ENCODE measurements at regions not wholly inside any gene's neighbourhood (a gene's known extent, or its start where the extent isn't known, plus 50 kb on each side); places are given as distances from the start of the nearest gene placed in this dataset.

GRCh38 chr1:219817914-219818313 lies 110.4 kb downstream of the SLC30A10 start:
- Histone ChIP-seq H3K4me3 (ENCODE audit: insufficient read depth, low read length) (no peak overlapping the region), H3K27me3 (ENCODE audit: insufficient read depth, low read length) (peaks cover 30% of the 10 kb centered on the region), H3K4me2 (ENCODE audit: insufficient read depth, low read length) (no peak overlapping the region), H3K27ac (ENCODE audit: low read depth, low read length) (no peak overlapping the region), H2AFZ (ENCODE audit: low read length) (no peak overlapping the region), H4K20me1 (ENCODE audit: insufficient read depth, low read length) (no peaks in the 10 kb centered on the region), H3K4me1 (ENCODE audit: insufficient read depth, low read length) (no peaks in the 10 kb centered on the region), H3K9me3 (ENCODE audit: low read depth, low read length) (no peaks in the 10 kb centered on the region), H3K79me2 (ENCODE audit: insufficient read depth, low read length) (no peaks in the 10 kb centered on the region), H3K36me3 (ENCODE audit: insufficient read depth, low read length) (no peaks in the 10 kb centered on the region)
- no peak for DNase-seq (ENCODE audit: insufficient read length, low spot score, missing footprints)
- TF ChIP-seq CTCF (IDR thresholded peaks at IDR 0.05; ENCODE audit: extremely low read depth, low read depth, low read length) = no peak

GRCh38 chr1:219813294-219813693 lies 115.1 kb downstream of the SLC30A10 start:
- Histone ChIP-seq H3K4me1 (ENCODE audit: insufficient read depth, low read length) (no peaks in the 10 kb centered on the region), H3K27me3 (ENCODE audit: insufficient read depth, low read length) (peaks cover 49% of the 10 kb centered on the region), H3K9me3 (ENCODE audit: low read depth, low read length) (no peaks in the 10 kb centered on the region), H2AFZ (ENCODE audit: low read length) (no peak overlapping the region), H3K27ac (ENCODE audit: low read depth, low read length) (no peak overlapping the region), H4K20me1 (ENCODE audit: insufficient read depth, low read length) (no peaks in the 10 kb centered on the region), H3K36me3 (ENCODE audit: insufficient read depth, low read length) (no peaks in the 10 kb centered on the region), H3K79me2 (ENCODE audit: insufficient read depth, low read length) (no peaks in the 10 kb centered on the region), H3K4me3 (ENCODE audit: insufficient read depth, low read length) (no peak overlapping the region), H3K4me2 (ENCODE audit: insufficient read depth, low read length) (no peak overlapping the region)
- TF ChIP-seq CTCF (IDR thresholded peaks at IDR 0.05; ENCODE audit: extremely low read depth, low read depth, low read length) = no peak
- DNase-seq (ENCODE audit: insufficient read length, low spot score, missing footprints) = no peak

- no peak overlapping the region for H3K4me3 ChIP-seq (ENCODE audit: insufficient read depth, low read length)
- no peaks in the 10 kb centered on the region for H3K4me1 ChIP-seq (ENCODE audit: insufficient read depth, low read length)
- H2AFZ ChIP-seq (ENCODE audit: low read length) = no peak overlapping the region
- TF ChIP-seq CTCF (IDR thresholded peaks at IDR 0.05; ENCODE audit: extremely low read depth, low read depth, low read length) = peak; percentile 92
- H3K9me3 ChIP-seq (ENCODE audit: low read depth, low read length) = no peaks in the 10 kb centered on the region
- peak; percentile 87 for DNase-seq (ENCODE audit: insufficient read length, low spot score, missing footprints)
- H3K36me3 ChIP-seq (ENCODE audit: insufficient read depth, low read length) = no peaks in the 10 kb centered on the region
- H3K27ac ChIP-seq (ENCODE audit: low read depth, low read length) = no peak overlapping the region
- no peak overlapping the region for H3K4me2 ChIP-seq (ENCODE audit: insufficient read depth, low read length)
- H3K27me3 ChIP-seq (ENCODE audit: insufficient read depth, low read length) = peaks cover 48% of the 10 kb centered on the region
- H4K20me1 ChIP-seq (ENCODE audit: insufficient read depth, low read length) = no peaks in the 10 kb centered on the region
- H3K79me2 ChIP-seq (ENCODE audit: insufficient read depth, low read length) = no peaks in the 10 kb centered on the region
Measured at GRCh38 chr1:219812491-219813203, 115.7 kb downstream of the SLC30A10 start.

GRCh38 chr1:219812086-219812485 lies 116.3 kb downstream of the SLC30A10 start:
- Histone ChIP-seq H3K4me3 (ENCODE audit: insufficient read depth, low read length) (no peak overlapping the region), H3K36me3 (ENCODE audit: insufficient read depth, low read length) (no peaks in the 10 kb centered on the region), H4K20me1 (ENCODE audit: insufficient read depth, low read length) (no peaks in the 10 kb centered on the region), H3K9me3 (ENCODE audit: low read depth, low read length) (no peaks in the 10 kb centered on the region), H3K79me2 (ENCODE audit: insufficient read depth, low read length) (no peaks in the 10 kb centered on the region), H3K4me2 (ENCODE audit: insufficient read depth, low read length) (no peak overlapping the region), H3K27ac (ENCODE audit: low read depth, low read length) (no peak overlapping the region), H3K27me3 (ENCODE audit: insufficient read depth, low read length) (peaks cover 42% of the 10 kb centered on the region), H2AFZ (ENCODE audit: low read length) (no peak overlapping the region), H3K4me1 (ENCODE audit: insufficient read depth, low read length) (no peaks in the 10 kb centered on the region)
- DNase-seq (ENCODE audit: insufficient read length, low spot score, missing footprints) = no peak
- no peak for TF ChIP-seq CTCF (IDR thresholded peaks at IDR 0.05; ENCODE audit: extremely low read depth, low read depth, low read length)

All from osteoblast (primary cell).